ENCODE measurements at regions not wholly inside any gene's neighbourhood (a gene's known extent, or its start where the extent isn't known, plus 50 kb on each side); places are given as distances from the start of the nearest gene placed in this dataset.

GRCh38 chr7:67523713-67524112, 527.1 kb downstream of the TYW1 start:
- DNase-seq, result no peak
- TF ChIP-seq CTCF (IDR thresholded peaks at IDR 0.05), result no peak
- no peak for TF ChIP-seq POLR2A (IDR thresholded peaks at IDR 0.05)
- H3K27me3 ChIP-seq, result peaks cover 0 to 4% (median 0%) of the 10 kb centered on the region in 4 donors
- no peaks in the 10 kb centered on the region for H3K9me3 ChIP-seq
- no peak overlapping the region for H3K4me3 ChIP-seq
- intact Hi-C loops (cut with DNase I), result no loop called here
- 75 to 86% methylated on average over 2 to 4 of the region's 4 CpGs for WGBS, 2 donors
- H3K4me1 ChIP-seq, result peaks cover 0 to 5% (median 0%) of the 10 kb centered on the region in 3 donors
- no peaks in the 10 kb centered on the region for H3K36me3 ChIP-seq
- H3K27ac ChIP-seq, result no peak overlapping the region

GRCh38 chr7:67525588-67525987, 529.0 kb downstream of the TYW1 start:
- no peak for DNase-seq
- intact Hi-C loops (cut with DNase I), result no loop called here
- Histone ChIP-seq H3K9me3 (no peaks in the 10 kb centered on the region), H3K4me3 (no peak overlapping the region), H3K27ac (no peak overlapping the region), H3K36me3 (no peaks in the 10 kb centered on the region), H3K27me3 (peaks cover 0 to 8% (median 0%) of the 10 kb centered on the region in 4 donors), H3K4me1 (no peaks in the 10 kb centered on the region)
- no peak for TF ChIP-seq CTCF (IDR thresholded peaks at IDR 0.05)
- no peak for TF ChIP-seq POLR2A (IDR thresholded peaks at IDR 0.05)
- WGBS, 2 donors, result 34 to 67% methylated on average over 4 of the region's 4 CpGs

GRCh38 chr7:67535241-67535989, 538.8 kb downstream of the TYW1 start:
- no peaks in the 10 kb centered on the region for H3K9me3 ChIP-seq
- intact Hi-C loops (cut with DNase I), result no loop called here
- no peaks in the 10 kb centered on the region for H3K36me3 ChIP-seq
- no peak for TF ChIP-seq CTCF (IDR thresholded peaks at IDR 0.05)
- TF ChIP-seq POLR2A (IDR thresholded peaks at IDR 0.05), result no peak
- WGBS, 2 donors, result 77 to 78% methylated on average over 8 of the region's 8 CpGs
- no peaks in the 10 kb centered on the region for H3K4me1 ChIP-seq
- no peak for DNase-seq
- H3K27me3 ChIP-seq, result no peaks in the 10 kb centered on the region
- no peak overlapping the region for H3K27ac ChIP-seq
- no peak overlapping the region for H3K4me3 ChIP-seq

- intact Hi-C loops (cut with DNase I), result no loop called here
These were observed 546.3 kb downstream of the TYW1 start for GRCh38 chr7:67542916-67543315.

More at GRCh38 chr7:67542916-67543315, 546.3 kb downstream of the TYW1 start:
- no peaks in the 10 kb centered on the region for H3K27me3 ChIP-seq
- H3K9me3 ChIP-seq, result no peaks in the 10 kb centered on the region
- no peaks in the 10 kb centered on the region for H3K4me1 ChIP-seq
- H3K36me3 ChIP-seq, result no peaks in the 10 kb centered on the region
- TF ChIP-seq CTCF (IDR thresholded peaks at IDR 0.05) (no peak), POLR2A (IDR thresholded peaks at IDR 0.05) (no peak)
- no peak overlapping the region for H3K27ac ChIP-seq
- no peak for DNase-seq
- WGBS, 2 donors, result 88 to 98% methylated on average over 6 to 8 of the region's 8 CpGs
- no peak overlapping the region for H3K4me3 ChIP-seq
